ENCODE measurements at regions not wholly inside any gene's neighbourhood (a gene's known extent, or its start where the extent isn't known, plus 50 kb on each side); places are given as distances from the start of the nearest gene placed in this dataset.

DNA sequence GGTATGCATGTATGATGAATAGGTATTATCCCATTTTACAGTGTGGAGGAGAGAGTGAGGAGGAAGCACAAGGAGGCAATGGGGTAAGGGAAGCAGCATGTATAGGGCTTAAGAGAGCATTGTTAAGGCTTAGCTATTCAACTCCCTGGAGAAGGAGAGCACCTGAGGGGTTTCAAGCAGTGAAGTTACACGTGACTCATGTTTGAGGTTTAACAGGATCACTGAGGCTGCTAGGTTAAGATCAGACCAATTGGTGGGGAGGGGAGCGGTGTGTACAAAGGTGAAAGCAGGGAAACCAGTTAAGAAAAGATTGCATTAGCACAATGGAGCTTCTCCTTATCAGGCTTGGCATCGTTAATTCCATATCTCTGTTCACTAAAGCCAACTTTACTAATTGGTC, 64.4 kb upstream of the NHSL1 start:
- TF ChIP-seq, protein P1, sequence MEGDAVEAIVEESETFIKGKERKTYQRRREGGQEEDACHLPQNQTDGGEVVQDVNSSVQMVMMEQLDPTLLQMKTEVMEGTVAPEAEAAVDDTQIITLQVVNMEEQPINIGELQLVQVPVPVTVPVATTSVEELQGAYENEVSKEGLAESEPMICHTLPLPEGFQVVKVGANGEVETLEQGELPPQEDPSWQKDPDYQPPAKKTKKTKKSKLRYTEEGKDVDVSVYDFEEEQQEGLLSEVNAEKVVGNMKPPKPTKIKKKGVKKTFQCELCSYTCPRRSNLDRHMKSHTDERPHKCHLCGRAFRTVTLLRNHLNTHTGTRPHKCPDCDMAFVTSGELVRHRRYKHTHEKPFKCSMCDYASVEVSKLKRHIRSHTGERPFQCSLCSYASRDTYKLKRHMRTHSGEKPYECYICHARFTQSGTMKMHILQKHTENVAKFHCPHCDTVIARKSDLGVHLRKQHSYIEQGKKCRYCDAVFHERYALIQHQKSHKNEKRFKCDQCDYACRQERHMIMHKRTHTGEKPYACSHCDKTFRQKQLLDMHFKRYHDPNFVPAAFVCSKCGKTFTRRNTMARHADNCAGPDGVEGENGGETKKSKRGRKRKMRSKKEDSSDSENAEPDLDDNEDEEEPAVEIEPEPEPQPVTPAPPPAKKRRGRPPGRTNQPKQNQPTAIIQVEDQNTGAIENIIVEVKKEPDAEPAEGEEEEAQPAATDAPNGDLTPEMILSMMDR (IDR thresholded peaks at IDR 0.05; ENCODE audit: low read depth, low read length, missing input control): no peak
- TF ChIP-seq RAD21 (IDR thresholded peaks at IDR 0.05) (no peak), YY1 (IDR thresholded peaks at IDR 0.05) (no peak), HNF4G (IDR thresholded peaks at IDR 0.05) (no peak), RXRA (IDR thresholded peaks at IDR 0.05) (no peak), GABPA (IDR thresholded peaks at IDR 0.05 in 1 of 2, conservative IDR thresholded peaks at IDR 0.05 in 1 of 2) (no peak), SP1 (IDR thresholded peaks at IDR 0.05) (no peak), TAF1 (conservative IDR thresholded peaks at IDR 0.05) (no peak)
- TF ChIP-seq, protein P2, sequence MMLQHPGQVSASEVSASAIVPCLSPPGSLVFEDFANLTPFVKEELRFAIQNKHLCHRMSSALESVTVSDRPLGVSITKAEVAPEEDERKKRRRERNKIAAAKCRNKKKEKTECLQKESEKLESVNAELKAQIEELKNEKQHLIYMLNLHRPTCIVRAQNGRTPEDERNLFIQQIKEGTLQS (IDR thresholded peaks at IDR 0.05): no peak
- TF ChIP-seq, protein P3, sequence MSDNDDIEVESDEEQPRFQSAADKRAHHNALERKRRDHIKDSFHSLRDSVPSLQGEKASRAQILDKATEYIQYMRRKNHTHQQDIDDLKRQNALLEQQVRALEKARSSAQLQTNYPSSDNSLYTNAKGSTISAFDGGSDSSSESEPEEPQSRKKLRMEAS (IDR thresholded peaks at IDR 0.05): no peak
